Immature natural killer cell (primary cell): ENCODE measurements at regions not wholly inside any gene's neighbourhood (a gene's known extent, or its start where the extent isn't known, plus 50 kb on each side); places are given as distances from the start of the nearest gene placed in this dataset.
"Not testable (repeated sequence)": the region's sequence is repeated elsewhere in the genome, so short reads cannot be mapped to it uniquely, and the experiment has no call there.

Experiments used
- DNase-seq, 3 donors: peaks; one replicate each; pipeline ENCODE4 v3.0.0; 2022; ENCODE audit warnings: mixed read lengths in 1 of 3
- H3K27ac Mint-ChIP-seq, 6 donors: one replicate each; pipeline ENCODE4 v1.8.0; 2020; ENCODE audit warnings: mixed read lengths in 6 of 6, mild to moderate bottlenecking in 5 of 6, inconsistent platforms in 4 of 6, moderate library complexity in 3 of 6
- H3K27me3 Mint-ChIP-seq, 3 donors: one replicate each; pipeline ENCODE4 v1.8.0; 2020 to 2021; ENCODE audit warnings: low read depth in 3 of 3, mild to moderate bottlenecking in 3 of 3, mixed read lengths in 3 of 3, moderate library complexity in 3 of 3, inconsistent platforms in 1 of 3
- H3K36me3 Mint-ChIP-seq, 3 donors: one replicate each; pipeline ENCODE4 v1.8.0; 2020; ENCODE audit warnings: mixed read lengths in 3 of 3, inconsistent platforms in 2 of 3, mild to moderate bottlenecking in 2 of 3
- H3K4me1 Mint-ChIP-seq, 2 donors: one replicate each; pipeline ENCODE4 v1.8.0; 2020; ENCODE audit warnings: inconsistent platforms in 2 of 2, mild to moderate bottlenecking in 2 of 2, mixed read lengths in 2 of 2, moderate library complexity in 1 of 2
- H3K4me3 Mint-ChIP-seq, 5 donors: one replicate each; pipeline ENCODE4 v1.8.0; 2020; ENCODE audit warnings: mild to moderate bottlenecking in 5 of 5, mixed read lengths in 5 of 5, inconsistent platforms in 3 of 5, moderate library complexity in 3 of 5
- H3K9me3 Mint-ChIP-seq, 6 donors: one replicate each; pipeline ENCODE4 v1.8.0; 2020; ENCODE audit warnings: mild to moderate bottlenecking in 6 of 6, mixed read lengths in 6 of 6, inconsistent platforms in 4 of 6, moderate library complexity in 3 of 6

- Mint-ChIP-seq H3K9me3 (peaks cover 4 to 34% (median 9%) of the 10 kb centered on the region in 6 donors), H3K36me3 (no peaks in the 10 kb centered on the region), H3K27ac (no peak overlapping the region), H3K4me3 (no peak overlapping the region), H3K4me1 (no peaks in the 10 kb centered on the region), H3K27me3 (no peaks in the 10 kb centered on the region)
- no peak for DNase-seq
These were observed 1033.3 kb upstream of the FLRT2 start for GRCh38 chr14:84496677-84497076.

- H3K27me3 Mint-ChIP-seq, H3K4me3 Mint-ChIP-seq, H3K4me1 Mint-ChIP-seq, DNase-seq, H3K36me3 Mint-ChIP-seq, H3K27ac Mint-ChIP-seq: not testable (repeated sequence)
- H3K9me3 Mint-ChIP-seq = peaks cover 7 to 44% (median 18%) of the 10 kb centered on the region in 6 donors
These were observed 1017.1 kb upstream of the FLRT2 start for GRCh38 chr14:84512823-84513222.

- no peaks in the 10 kb centered on the region for H3K36me3 Mint-ChIP-seq
- no peak overlapping the region for H3K4me3 Mint-ChIP-seq
- no peak for DNase-seq
- peaks cover 0 to 3% (median 1%) of the 10 kb centered on the region in 3 donors for H3K27me3 Mint-ChIP-seq
- H3K4me1 Mint-ChIP-seq = no peaks in the 10 kb centered on the region
- H3K27ac Mint-ChIP-seq = no peak overlapping the region
- H3K9me3 Mint-ChIP-seq = peaks cover 2 to 30% (median 9%) of the 10 kb centered on the region in 6 donors
These were observed 1010.1 kb upstream of the FLRT2 start for GRCh38 chr14:84519836-84520235.

GRCh38 chr14:84520711-84521338, 1009.1 kb upstream of the FLRT2 start:
- Mint-ChIP-seq H3K27ac (no peak overlapping the region), H3K4me1 (no peaks in the 10 kb centered on the region), H3K4me3 (no peak overlapping the region), H3K36me3 (no peaks in the 10 kb centered on the region), H3K27me3 (peaks cover 0 to 3% (median 1%) of the 10 kb centered on the region in 3 donors), H3K9me3 (peaks cover under 1 to 28% (median 9%) of the 10 kb centered on the region in 6 donors)
- no peak for DNase-seq

- Mint-ChIP-seq H3K4me1 (no peaks in the 10 kb centered on the region), H3K9me3 (peaks cover 0 to 6% (median 3%) of the 10 kb centered on the region in 6 donors), H3K27me3 (no peaks in the 10 kb centered on the region), H3K27ac (no peak overlapping the region), H3K36me3 (no peaks in the 10 kb centered on the region), H3K4me3 (no peak overlapping the region)
- no peak for DNase-seq
These were observed 1006.2 kb upstream of the FLRT2 start for GRCh38 chr14:84523746-84524145.

- H3K36me3 Mint-ChIP-seq = no peaks in the 10 kb centered on the region
- no peaks in the 10 kb centered on the region for H3K9me3 Mint-ChIP-seq
- no peaks in the 10 kb centered on the region for H3K4me1 Mint-ChIP-seq
- H3K27ac Mint-ChIP-seq = no peak overlapping the region
- no peak overlapping the region for H3K4me3 Mint-ChIP-seq
- H3K27me3 Mint-ChIP-seq = no peaks in the 10 kb centered on the region
- no peak for DNase-seq
These were observed 1002.2 kb upstream of the FLRT2 start for GRCh38 chr14:84527706-84528105.

GRCh38 chr14:84532016-84532415, 997.9 kb upstream of the FLRT2 start:
- Mint-ChIP-seq H3K27ac (no peak overlapping the region), H3K4me3 (no peak overlapping the region), H3K4me1 (no peaks in the 10 kb centered on the region), H3K9me3 (peaks cover 0 to 12% (median 4%) of the 10 kb centered on the region in 6 donors), H3K36me3 (no peaks in the 10 kb centered on the region), H3K27me3 (no peaks in the 10 kb centered on the region)
- no peak for DNase-seq

- H3K4me1 Mint-ChIP-seq = no peaks in the 10 kb centered on the region
- H3K27ac Mint-ChIP-seq = no peak overlapping the region
- H3K36me3 Mint-ChIP-seq = no peaks in the 10 kb centered on the region
- H3K9me3 Mint-ChIP-seq = peaks cover 0 to 12% (median 4%) of the 10 kb centered on the region in 6 donors
- H3K4me3 Mint-ChIP-seq = no peak overlapping the region
- H3K27me3 Mint-ChIP-seq = no peaks in the 10 kb centered on the region
- no peak for DNase-seq
These were observed 996.7 kb upstream of the FLRT2 start for GRCh38 chr14:84533181-84533725.

GRCh38 chr14:84533791-84534190, 996.2 kb upstream of the FLRT2 start:
- H3K4me3 Mint-ChIP-seq = no peak overlapping the region
- DNase-seq = no peak
- no peaks in the 10 kb centered on the region for H3K4me1 Mint-ChIP-seq
- peaks cover 0 to 16% (median 4%) of the 10 kb centered on the region in 6 donors for H3K9me3 Mint-ChIP-seq
- H3K27me3 Mint-ChIP-seq = no peaks in the 10 kb centered on the region
- H3K36me3 Mint-ChIP-seq = no peaks in the 10 kb centered on the region
- no peak overlapping the region for H3K27ac Mint-ChIP-seq

- Mint-ChIP-seq H3K4me3 (no peak overlapping the region), H3K27ac (no peak overlapping the region), H3K4me1 (no peaks in the 10 kb centered on the region), H3K9me3 (peaks cover 0 to 18% (median 4%) of the 10 kb centered on the region in 6 donors), H3K27me3 (no peaks in the 10 kb centered on the region), H3K36me3 (no peaks in the 10 kb centered on the region)
- DNase-seq = no peak
These were observed 994.5 kb upstream of the FLRT2 start for GRCh38 chr14:84535484-84535883.

- no peak for DNase-seq
- Mint-ChIP-seq H3K27ac (no peak overlapping the region), H3K36me3 (no peaks in the 10 kb centered on the region), H3K27me3 (no peaks in the 10 kb centered on the region), H3K4me1 (no peaks in the 10 kb centered on the region), H3K4me3 (no peak overlapping the region), H3K9me3 (peaks cover 0 to 18% (median 4%) of the 10 kb centered on the region in 6 donors)
These were observed 994.0 kb upstream of the FLRT2 start for GRCh38 chr14:84535976-84536375.

- Mint-ChIP-seq H3K4me3 (no peak overlapping the region), H3K36me3 (no peaks in the 10 kb centered on the region), H3K27ac (no peak overlapping the region), H3K4me1 (no peaks in the 10 kb centered on the region), H3K27me3 (no peaks in the 10 kb centered on the region), H3K9me3 (peaks cover 0 to 5% (median 0%) of the 10 kb centered on the region in 6 donors)
- no peak for DNase-seq
These were observed 988.9 kb upstream of the FLRT2 start for GRCh38 chr14:84541018-84541417.

GRCh38 chr14:84543859-84544258, 986.1 kb upstream of the FLRT2 start:
- Mint-ChIP-seq H3K27ac (no peak overlapping the region), H3K27me3 (no peaks in the 10 kb centered on the region), H3K4me1 (no peaks in the 10 kb centered on the region), H3K36me3 (no peaks in the 10 kb centered on the region), H3K4me3 (no peak overlapping the region), H3K9me3 (peaks cover 0 to 9% (median 2%) of the 10 kb centered on the region in 6 donors)
- no peak for DNase-seq

GRCh38 chr14:84544486-84545131, 985.3 kb upstream of the FLRT2 start:
- Mint-ChIP-seq H3K27me3 (no peaks in the 10 kb centered on the region), H3K4me3 (no peak overlapping the region), H3K27ac (no peak overlapping the region), H3K4me1 (no peaks in the 10 kb centered on the region), H3K36me3 (no peaks in the 10 kb centered on the region), H3K9me3 (peaks cover 0 to 9% (median 2%) of the 10 kb centered on the region in 6 donors)
- no peak for DNase-seq
